ENCODE measurements at regions not wholly inside any gene's neighbourhood (a gene's known extent, or its start where the extent isn't known, plus 50 kb on each side); places are given as distances from the start of the nearest gene placed in this dataset.

GRCh38 chr3:157769378-157769777, 266.2 kb upstream of the VEPH1 start:
- TF ChIP-seq, protein P1, sequence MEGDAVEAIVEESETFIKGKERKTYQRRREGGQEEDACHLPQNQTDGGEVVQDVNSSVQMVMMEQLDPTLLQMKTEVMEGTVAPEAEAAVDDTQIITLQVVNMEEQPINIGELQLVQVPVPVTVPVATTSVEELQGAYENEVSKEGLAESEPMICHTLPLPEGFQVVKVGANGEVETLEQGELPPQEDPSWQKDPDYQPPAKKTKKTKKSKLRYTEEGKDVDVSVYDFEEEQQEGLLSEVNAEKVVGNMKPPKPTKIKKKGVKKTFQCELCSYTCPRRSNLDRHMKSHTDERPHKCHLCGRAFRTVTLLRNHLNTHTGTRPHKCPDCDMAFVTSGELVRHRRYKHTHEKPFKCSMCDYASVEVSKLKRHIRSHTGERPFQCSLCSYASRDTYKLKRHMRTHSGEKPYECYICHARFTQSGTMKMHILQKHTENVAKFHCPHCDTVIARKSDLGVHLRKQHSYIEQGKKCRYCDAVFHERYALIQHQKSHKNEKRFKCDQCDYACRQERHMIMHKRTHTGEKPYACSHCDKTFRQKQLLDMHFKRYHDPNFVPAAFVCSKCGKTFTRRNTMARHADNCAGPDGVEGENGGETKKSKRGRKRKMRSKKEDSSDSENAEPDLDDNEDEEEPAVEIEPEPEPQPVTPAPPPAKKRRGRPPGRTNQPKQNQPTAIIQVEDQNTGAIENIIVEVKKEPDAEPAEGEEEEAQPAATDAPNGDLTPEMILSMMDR (IDR thresholded peaks at IDR 0.05; ENCODE audit: borderline replicate concordance, insufficient read depth, low read depth, low read length) = no peak
- no peak overlapping the region for H3K4me3 ChIP-seq (ENCODE audit: low read depth, low read length)

DNA sequence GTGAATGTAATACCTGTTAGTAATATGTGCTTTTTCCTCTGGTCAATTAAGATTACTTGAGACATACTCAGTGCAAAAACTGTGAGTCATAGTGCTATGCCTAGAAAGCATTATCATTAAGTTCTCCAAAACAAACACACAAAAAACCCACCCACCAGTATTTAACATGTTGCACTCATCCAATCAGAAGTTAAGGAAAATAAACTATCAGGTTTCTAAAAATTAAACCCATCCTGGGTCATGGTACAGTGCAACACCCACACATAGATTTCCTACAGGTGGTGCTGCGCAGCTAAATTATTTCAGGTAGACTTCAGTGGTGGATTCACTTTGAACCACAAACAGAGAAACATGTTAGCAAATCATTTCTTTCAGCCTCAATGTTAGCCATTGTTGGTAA, 264.4 kb upstream of the VEPH1 start:
- TF ChIP-seq, protein P1 (IDR thresholded peaks at IDR 0.05; ENCODE audit: borderline replicate concordance, insufficient read depth, low read depth, low read length) = no peak

GRCh38 chr3:157763644-157764043, 260.4 kb upstream of the VEPH1 start:
- TF ChIP-seq, protein P1 (IDR thresholded peaks at IDR 0.05; ENCODE audit: borderline replicate concordance, insufficient read depth, low read depth, low read length) = no peak
- H3K4me3 ChIP-seq (ENCODE audit: low read depth, low read length) = no peak overlapping the region

More for the DNA sequence above, 264.4 kb upstream of the VEPH1 start:
- no peak overlapping the region for H3K4me3 ChIP-seq (ENCODE audit: low read depth, low read length)

GRCh38 chr3:157759311-157759710, 256.1 kb upstream of the VEPH1 start:
- TF ChIP-seq, protein P1 (IDR thresholded peaks at IDR 0.05; ENCODE audit: borderline replicate concordance, insufficient read depth, low read depth, low read length) = no peak
- H3K4me3 ChIP-seq (ENCODE audit: low read depth, low read length) = no peak overlapping the region

DNA sequence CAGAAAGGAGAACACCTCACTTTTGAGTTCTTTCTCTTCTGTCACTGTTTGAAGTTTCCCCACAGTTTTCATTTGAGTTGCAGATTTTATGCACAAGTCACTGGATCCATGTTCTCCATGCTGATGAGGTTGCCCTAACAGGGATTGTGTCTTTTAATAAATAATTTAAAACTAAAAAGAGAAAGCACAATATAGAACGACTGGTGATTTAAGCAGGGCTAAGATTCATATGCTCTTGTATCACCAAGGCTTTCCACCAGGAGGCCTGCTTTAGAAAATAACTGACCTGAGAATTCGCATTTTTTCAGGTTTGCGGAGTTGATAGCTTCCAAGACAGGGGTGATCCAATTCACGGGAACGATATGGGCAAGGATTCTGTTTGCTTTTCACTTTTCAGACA, 252.0 kb upstream of the VEPH1 start:
- TF ChIP-seq, protein P1 (IDR thresholded peaks at IDR 0.05; ENCODE audit: borderline replicate concordance, insufficient read depth, low read depth, low read length) = no peak
- no peak overlapping the region for H3K4me3 ChIP-seq (ENCODE audit: low read depth, low read length)

- TF ChIP-seq, protein P1 (IDR thresholded peaks at IDR 0.05; ENCODE audit: borderline replicate concordance, insufficient read depth, low read depth, low read length) = no peak
- H3K4me3 ChIP-seq (ENCODE audit: low read depth, low read length) = no peak overlapping the region
These were observed 251.2 kb upstream of the VEPH1 start for GRCh38 chr3:157754451-157754850.

DNA sequence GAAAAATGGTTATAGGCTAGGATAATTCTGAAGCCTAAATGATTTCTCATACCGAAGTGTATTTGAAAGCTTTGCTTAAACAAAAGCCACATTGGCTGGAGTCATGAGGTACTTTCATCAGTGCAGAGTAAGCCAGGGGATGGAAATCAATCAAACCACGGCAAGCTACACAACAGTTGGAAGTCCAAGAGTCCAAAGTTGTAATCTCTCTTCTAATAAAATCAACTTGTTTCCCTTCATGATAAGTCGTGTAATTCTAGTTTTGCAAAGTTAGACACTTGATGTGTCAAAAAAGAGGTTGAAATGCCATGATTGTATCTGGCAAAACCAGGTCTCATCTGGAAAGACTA, 250.5 kb upstream of the VEPH1 start:
- H3K4me3 ChIP-seq (ENCODE audit: low read depth, low read length) = no peak overlapping the region
- TF ChIP-seq, protein P1 (IDR thresholded peaks at IDR 0.05; ENCODE audit: borderline replicate concordance, insufficient read depth, low read depth, low read length) = no peak
